ENCODE measurements at regions not wholly inside any gene's neighbourhood (a gene's known extent, or its start where the extent isn't known, plus 50 kb on each side); places are given as distances from the start of the nearest gene placed in this dataset.

DNA sequence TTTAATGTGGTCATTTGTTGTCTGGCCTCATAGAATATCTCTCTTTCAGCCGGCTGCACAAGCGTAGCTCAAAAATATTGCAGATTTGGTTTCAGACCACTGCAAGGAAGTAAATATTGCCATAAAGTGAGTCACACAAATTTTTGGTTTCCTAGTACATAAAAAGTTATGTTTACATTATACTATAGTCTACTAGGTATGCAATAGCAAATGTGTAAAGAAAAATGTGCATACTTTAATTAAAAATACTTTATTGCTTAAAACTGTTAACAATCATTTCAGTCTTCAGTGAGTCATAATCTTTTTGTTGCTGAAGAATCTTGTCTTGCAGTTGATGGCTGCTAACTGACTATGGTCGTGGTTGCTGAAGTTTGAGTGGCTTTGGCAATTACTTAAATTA lies 425.1 kb upstream of the ROBO1 start:
- DNase-seq (ENCODE audit: insufficient read length, low spot score), result no peak
- no peak for FAIRE-seq
- TF ChIP-seq, protein P1, sequence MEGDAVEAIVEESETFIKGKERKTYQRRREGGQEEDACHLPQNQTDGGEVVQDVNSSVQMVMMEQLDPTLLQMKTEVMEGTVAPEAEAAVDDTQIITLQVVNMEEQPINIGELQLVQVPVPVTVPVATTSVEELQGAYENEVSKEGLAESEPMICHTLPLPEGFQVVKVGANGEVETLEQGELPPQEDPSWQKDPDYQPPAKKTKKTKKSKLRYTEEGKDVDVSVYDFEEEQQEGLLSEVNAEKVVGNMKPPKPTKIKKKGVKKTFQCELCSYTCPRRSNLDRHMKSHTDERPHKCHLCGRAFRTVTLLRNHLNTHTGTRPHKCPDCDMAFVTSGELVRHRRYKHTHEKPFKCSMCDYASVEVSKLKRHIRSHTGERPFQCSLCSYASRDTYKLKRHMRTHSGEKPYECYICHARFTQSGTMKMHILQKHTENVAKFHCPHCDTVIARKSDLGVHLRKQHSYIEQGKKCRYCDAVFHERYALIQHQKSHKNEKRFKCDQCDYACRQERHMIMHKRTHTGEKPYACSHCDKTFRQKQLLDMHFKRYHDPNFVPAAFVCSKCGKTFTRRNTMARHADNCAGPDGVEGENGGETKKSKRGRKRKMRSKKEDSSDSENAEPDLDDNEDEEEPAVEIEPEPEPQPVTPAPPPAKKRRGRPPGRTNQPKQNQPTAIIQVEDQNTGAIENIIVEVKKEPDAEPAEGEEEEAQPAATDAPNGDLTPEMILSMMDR (IDR thresholded peaks at IDR 0.05; ENCODE audit: insufficient read depth, missing control alignments), result no peak

- TF ChIP-seq, protein P1 (IDR thresholded peaks at IDR 0.05; ENCODE audit: insufficient read depth, missing control alignments), result no peak
- no peak for DNase-seq (ENCODE audit: insufficient read length, low spot score)
- FAIRE-seq, result no peak
Observed at GRCh38 chr3:80190051-80190450, 422.3 kb upstream of the ROBO1 start.

DNA sequence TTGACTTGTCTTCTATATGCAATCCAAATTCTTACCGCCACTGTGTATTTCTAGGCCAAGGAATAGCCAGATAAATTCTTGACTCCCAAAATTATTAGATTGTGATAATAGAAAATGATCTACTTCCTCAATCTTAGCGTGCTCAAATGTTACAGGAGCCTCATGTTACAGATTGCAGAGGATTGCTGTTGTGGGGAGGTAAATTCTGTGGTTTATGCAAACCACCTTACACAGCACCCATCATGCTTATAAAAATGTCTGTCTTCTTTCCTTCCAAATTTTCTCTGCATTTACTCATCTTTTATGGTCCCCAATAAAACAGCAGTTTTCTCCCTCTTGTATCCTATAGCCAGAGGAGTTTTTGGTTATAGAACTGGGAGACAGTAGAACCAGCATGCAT lies 420.2 kb upstream of the ROBO1 start:
- TF ChIP-seq, protein P1 (IDR thresholded peaks at IDR 0.05; ENCODE audit: insufficient read depth, missing control alignments), result no peak
- no peak for DNase-seq (ENCODE audit: insufficient read length, low spot score)
- FAIRE-seq, result no peak

DNA sequence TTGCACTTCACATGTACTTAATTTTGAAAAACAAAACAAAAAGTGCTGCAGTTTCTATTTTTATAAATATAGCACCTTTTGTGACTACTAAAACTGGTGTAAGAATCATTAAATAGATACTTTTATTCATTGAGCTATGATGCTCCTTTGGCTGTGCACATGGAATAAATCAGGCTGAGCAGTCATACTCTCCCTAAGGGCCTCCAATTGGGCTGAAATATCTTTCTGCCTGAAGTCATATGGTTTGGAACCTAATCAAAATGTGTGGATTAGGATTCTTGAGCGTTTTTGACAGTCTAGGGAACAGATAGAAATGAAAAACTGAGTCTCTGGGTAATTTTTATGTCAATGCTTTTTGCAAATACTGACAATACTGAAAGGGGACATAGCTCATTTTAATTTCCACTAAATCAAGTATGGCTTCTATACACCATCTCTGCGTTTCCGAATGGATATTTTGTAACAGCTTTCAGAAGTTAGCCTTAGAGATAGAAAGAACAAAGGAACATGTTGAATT lies 392.2 kb upstream of the ROBO1 start:
- FAIRE-seq, result no peak
- no peak for DNase-seq (ENCODE audit: insufficient read length, low spot score)
- TF ChIP-seq, protein P1 (IDR thresholded peaks at IDR 0.05; ENCODE audit: insufficient read depth, missing control alignments), result no peak

DNA sequence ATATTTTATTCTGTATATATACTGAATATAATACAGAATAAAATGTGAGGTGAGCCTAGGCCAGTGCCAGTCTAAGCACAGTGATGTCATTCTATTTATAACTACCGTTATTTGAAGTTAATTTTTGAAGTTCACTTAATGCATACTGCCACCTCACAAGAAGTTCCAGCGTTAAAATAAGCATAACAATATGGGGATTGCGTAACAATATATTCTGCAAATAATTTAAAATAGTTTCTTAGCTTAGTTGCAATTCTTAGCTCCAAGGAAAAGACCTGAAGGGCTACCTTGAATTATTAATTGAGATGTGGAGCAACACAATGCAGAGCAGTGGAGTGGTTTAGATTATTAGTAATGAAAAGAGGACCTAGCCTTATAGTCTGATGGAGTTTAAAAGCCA lies 390.5 kb upstream of the ROBO1 start:
- TF ChIP-seq, protein P1 (IDR thresholded peaks at IDR 0.05; ENCODE audit: insufficient read depth, missing control alignments), result no peak
- FAIRE-seq (no peak), DNase-seq (ENCODE audit: insufficient read length, low spot score) (no peak)

- DNase-seq (ENCODE audit: insufficient read length, low spot score) (no peak), FAIRE-seq (no peak)
- TF ChIP-seq, protein P1 (IDR thresholded peaks at IDR 0.05; ENCODE audit: insufficient read depth, missing control alignments), result no peak
Observed at GRCh38 chr3:80157546-80157945, 389.7 kb upstream of the ROBO1 start.

GRCh38 chr3:80152692-80153091 lies 384.9 kb upstream of the ROBO1 start:
- DNase-seq (ENCODE audit: insufficient read length, low spot score), result no peak
- FAIRE-seq, result no peak
- TF ChIP-seq, protein P1 (IDR thresholded peaks at IDR 0.05; ENCODE audit: insufficient read depth, missing control alignments), result no peak
